ENCODE measurements at regions not wholly inside any gene's neighbourhood (a gene's known extent, or its start where the extent isn't known, plus 50 kb on each side); places are given as distances from the start of the nearest gene placed in this dataset.
"Not testable (repeated sequence)": the region's sequence is repeated elsewhere in the genome, so short reads cannot be mapped to it uniquely, and the experiment has no call there.

GRCh38 chr3:40876496-40876895, 322.8 kb upstream of the CTNNB1 start:
- in situ Hi-C loops (cut with HindIII; ENCODE audit: low sequenced_read_pairs), result no loop called here

DNA sequence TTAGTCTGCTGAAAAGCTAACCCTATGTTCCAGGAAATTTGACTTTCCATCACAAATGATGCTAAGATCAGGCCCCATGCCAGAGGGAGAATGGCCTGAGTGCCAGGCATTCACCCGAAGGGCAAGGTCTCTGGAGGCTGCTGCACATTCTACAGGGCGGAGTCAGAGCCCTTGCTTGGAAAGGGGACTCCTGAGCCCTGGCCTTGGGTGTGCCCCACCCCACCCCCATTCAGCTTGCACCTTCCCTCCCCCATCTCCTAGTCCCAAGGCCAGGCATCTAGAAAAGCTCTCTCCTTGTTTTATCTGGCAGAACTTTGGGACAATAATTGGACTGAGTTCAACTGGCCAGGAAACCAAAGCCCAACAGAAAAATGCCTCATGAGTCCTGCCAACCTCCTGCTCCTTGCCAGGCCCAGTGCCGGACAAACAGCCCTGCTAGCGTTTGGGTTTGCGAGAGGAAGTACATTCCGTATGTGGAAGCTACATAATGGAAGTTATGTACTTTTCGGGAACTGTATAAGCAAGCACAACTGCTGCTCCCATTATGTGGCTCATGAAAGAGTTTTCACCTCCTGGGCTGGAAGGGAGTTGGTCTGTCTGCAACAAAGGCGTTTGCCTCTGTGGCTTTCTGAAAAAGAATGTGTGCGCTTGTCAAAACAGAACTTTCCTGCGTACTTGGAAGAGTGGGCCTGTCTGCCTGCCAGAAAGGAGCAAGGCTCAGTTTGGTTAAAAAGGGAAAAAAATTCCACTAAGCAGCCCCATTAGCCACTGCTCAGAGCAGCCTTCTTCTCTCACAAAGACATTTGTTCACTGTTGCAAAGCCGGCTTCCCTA, 321.5 kb upstream of the CTNNB1 start:
- in situ Hi-C loops (cut with HindIII; ENCODE audit: low sequenced_read_pairs), result no loop called here

DNA sequence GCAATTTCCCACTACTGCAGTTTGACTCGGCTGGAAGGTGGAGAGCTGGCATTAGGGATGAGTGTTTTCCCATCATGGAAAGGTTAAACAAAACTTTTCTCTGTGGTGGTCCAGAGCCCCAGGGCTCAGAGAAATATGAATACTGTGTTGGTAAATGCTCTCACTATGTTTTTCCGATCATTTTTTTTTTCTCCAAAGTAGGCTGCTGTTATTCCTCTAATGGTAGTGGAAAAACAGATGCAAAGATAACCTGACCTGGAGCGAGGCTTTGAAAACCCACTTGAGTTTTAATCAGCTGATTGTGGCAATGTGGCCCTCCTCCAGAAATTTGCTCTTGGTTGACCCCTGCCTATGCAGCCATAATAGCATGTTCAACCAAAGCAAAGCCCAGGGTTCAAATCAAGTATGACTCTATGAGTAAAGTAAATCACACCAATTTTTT, 320.8 kb upstream of the CTNNB1 start:
- in situ Hi-C loops (cut with HindIII; ENCODE audit: low sequenced_read_pairs), result no loop called here

GRCh38 chr3:40885430-40885829, 313.9 kb upstream of the CTNNB1 start:
- in situ Hi-C loops (cut with HindIII; ENCODE audit: low sequenced_read_pairs), result no loop called here

- in situ Hi-C loops (cut with HindIII; ENCODE audit: low sequenced_read_pairs), result no loop called here
Observed at GRCh38 chr3:40886660-40887425, 312.5 kb upstream of the CTNNB1 start.

DNA sequence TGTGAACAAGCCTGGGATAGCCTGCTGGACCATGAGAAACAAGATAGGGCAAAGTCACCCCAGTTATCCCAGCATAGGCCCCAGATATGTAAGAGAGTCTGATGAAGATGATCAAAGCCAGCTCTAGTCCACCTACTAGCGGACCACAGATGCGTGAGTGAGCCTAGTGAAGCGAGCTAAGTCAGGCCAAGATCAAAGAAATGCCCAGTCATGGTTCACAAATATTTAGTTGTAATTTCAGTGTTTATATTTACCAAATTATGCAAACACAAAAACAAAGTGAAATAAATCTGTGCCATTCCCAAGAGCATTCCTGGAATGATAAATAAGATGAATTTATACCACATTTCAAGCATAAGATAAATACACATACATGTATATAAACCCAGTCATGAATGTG, 308.1 kb upstream of the CTNNB1 start:
- in situ Hi-C loops (cut with HindIII; ENCODE audit: low sequenced_read_pairs), result no loop called here

GRCh38 chr3:40895109-40895508, 304.2 kb upstream of the CTNNB1 start:
- in situ Hi-C loops (cut with HindIII; ENCODE audit: low sequenced_read_pairs), result no loop called here

DNA sequence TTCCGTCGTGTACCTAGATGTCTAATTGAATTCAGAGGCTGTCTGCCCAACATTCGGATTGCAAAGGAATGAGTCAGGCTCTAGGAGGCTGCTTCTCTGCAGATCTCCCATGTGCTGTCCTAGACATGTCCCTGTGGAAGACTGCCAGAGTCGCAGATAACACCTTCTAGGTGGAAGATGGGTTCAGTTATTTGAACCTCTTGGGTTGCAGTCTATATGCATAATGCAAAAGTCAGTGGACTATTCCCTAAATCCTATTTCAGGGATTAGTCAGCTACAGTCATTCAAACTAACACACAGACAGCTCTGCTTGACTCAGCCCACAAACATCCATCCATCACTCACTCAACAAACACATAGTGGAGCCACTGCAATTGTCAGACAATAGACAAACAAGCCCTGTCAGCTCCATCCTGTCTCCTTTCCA, 300.0 kb upstream of the CTNNB1 start:
- in situ Hi-C loops (cut with HindIII; ENCODE audit: low sequenced_read_pairs), result no loop called here

GRCh38 chr3:40901298-40901697, 298.0 kb upstream of the CTNNB1 start:
- in situ Hi-C loops (cut with HindIII; ENCODE audit: low sequenced_read_pairs), result no loop called here

- in situ Hi-C loops (cut with HindIII; ENCODE audit: low sequenced_read_pairs), result no loop called here
Observed at GRCh38 chr3:40901796-40902195, 297.5 kb upstream of the CTNNB1 start.

DNA sequence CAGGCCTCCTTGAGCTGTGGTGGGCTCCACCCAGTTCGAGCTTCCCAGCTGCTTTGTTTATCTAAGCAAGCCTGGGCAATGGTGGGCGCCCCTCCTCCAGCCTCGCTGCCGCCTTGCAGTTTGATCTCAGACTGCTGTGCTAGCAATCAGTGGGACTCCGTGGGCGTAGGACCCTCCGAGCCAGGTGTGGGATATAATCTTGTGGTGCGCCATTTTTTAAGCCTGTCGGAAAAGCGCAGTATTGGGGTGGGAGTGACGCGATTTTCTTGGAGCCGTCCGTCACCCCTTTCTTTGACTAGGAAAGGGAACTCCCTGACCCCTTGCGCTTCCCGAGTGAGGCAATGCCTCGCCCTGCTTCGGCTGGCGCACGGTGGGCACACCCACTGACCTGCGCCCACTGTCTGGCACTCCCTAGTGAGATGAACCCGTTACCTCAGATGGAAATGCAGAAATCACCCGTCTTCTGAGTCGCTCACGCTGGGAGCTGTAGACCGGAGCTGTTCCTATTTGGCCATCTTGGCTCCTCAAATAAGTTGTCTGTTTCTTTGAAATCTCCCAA, 291.3 kb upstream of the CTNNB1 start:
- in situ Hi-C loops (cut with HindIII; ENCODE audit: low sequenced_read_pairs), result not testable (repeated sequence)

DNA sequence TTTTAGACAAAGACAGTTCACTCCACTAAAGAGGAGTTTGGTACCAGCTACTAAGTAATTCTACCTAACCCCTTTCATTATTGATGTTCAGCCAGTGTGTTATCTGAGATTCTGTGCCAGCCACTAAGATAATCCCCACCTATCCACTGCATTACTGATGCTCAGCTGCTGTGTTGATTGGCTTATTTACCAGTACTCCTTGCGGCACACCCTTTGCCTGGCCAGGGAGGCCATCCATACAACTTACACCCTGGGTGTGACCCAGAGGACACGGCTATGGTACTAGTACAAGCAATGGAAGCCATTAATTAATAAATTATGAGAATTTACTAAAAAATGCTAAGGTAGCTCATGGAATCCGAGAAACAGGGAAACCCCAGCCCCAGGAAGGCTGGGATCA, 290.7 kb upstream of the CTNNB1 start:
- in situ Hi-C loops (cut with HindIII; ENCODE audit: low sequenced_read_pairs), result no loop called here

DNA sequence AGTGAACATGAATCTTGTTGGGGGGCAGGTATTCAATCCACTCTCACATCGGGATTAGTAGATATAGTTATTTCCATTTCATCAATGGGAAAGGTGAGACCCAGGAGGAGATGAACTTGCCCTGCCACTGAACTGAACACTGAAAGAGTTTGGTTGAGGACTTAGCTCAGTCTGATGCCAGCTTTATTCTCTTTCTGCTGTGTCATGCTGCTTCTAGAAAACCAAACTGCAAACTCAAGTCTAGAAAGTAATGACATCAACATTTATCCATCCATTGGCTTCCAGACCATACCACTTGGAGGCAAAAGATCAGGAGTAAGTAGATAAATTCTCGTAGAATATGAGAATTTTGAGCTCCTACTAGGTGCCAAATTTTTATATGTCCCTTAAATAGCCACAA, 288.0 kb upstream of the CTNNB1 start:
- in situ Hi-C loops (cut with HindIII; ENCODE audit: low sequenced_read_pairs), result no loop called here

GRCh38 chr3:40911928-40912327, 287.4 kb upstream of the CTNNB1 start:
- in situ Hi-C loops (cut with HindIII; ENCODE audit: low sequenced_read_pairs), result no loop called here

DNA sequence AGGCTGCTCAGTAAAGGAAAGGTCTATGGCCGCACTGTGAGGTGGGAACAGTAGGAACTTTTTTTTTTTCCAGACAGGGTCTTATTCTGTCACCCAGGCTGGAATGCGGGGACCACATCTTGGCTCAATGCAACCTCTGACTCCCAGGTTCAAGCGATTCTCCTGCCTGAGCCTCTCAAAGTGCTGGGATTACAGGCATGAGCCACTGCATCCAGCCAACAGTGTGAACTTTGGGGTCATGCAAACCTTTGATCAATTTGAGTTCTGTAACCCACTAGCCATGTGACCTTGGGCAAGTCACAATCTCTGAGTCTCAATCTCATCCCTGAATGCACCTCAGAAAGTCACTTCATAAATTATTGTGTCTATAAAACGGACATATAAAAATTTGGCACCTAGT, 286.8 kb upstream of the CTNNB1 start:
- in situ Hi-C loops (cut with HindIII; ENCODE audit: low sequenced_read_pairs), result no loop called here

DNA sequence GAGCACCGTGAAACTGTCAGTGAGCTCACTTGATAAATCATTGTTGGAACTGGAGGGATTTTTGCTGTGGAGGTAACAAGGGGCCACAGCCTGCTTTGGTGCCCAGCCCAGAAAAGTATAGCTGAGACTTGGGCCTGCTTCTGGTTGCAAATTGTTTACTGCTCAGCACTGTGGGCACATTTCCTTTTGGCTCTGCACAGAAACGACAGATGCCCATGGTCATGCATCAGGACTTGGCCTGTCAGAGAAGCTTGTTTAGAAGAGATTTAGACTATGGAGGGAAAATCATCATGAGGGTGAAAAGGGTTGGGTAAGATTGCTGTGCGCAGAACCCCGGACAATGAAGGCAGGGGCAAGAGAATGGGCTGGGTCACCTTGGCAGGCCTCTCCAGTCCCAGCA, 286.1 kb upstream of the CTNNB1 start:
- in situ Hi-C loops (cut with HindIII; ENCODE audit: low sequenced_read_pairs), result no loop called here

DNA sequence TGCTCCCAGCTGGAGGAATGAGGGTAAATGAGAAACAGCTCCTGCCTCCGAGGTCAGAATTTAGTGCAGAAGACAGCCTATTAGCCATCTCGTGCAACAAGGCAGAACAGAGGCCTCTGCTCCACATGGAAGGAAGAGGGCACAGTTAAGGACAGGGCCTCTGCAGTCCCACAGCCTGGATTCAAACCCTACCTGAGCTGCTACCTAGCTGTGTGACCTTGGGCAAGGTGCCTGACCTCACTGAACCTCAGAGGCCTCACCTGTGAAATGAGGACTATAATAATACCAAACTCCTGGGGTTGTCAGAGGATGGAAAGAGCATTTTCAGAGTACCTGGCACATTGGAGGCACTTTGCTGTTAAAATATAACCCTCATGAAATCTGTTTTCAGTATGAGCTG, 285.7 kb upstream of the CTNNB1 start:
- in situ Hi-C loops (cut with HindIII; ENCODE audit: low sequenced_read_pairs), result no loop called here

DNA sequence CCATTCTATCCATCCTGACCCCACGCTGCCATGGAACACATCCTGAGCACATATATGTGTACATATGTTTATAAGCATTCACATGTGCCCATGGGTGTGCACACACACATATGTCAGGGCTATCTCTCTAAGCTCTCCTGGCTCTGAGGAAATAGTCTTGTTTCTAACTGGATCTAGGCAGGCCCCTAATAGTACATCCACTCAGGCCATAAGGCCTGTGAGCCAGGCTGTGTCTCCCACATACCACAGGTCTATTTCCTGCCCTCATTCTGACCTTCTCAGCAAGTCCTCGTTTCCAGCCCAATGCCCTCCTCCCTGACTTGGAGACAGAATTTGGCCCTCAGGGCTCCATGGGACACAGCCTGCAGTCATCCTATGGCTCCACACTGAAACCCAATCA, 284.8 kb upstream of the CTNNB1 start:
- in situ Hi-C loops (cut with HindIII; ENCODE audit: low sequenced_read_pairs), result no loop called here

GRCh38 chr3:40915346-40915865, 283.9 kb upstream of the CTNNB1 start:
- in situ Hi-C loops (cut with HindIII; ENCODE audit: low sequenced_read_pairs), result no loop called here

DNA sequence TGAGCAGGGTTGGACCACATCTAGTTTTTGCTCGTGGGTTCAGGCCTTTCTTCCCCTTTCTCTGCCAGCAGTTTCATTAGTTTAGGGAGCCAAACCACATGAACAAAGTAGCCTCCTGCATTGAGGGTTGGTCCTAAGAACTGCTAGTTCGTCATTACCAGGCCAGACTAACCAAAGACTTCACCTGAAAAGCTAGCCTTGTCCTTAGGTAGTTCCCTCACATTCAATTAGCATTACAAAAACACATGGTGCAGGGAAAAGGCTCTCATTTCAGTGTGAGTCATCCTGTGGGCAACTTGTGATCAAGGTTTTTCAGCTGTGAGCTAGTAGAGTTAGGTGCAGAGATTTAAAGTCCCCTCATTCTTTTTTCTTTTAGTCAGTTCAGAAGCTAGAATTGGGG, 279.3 kb upstream of the CTNNB1 start:
- in situ Hi-C loops (cut with HindIII; ENCODE audit: low sequenced_read_pairs), result no loop called here

DNA sequence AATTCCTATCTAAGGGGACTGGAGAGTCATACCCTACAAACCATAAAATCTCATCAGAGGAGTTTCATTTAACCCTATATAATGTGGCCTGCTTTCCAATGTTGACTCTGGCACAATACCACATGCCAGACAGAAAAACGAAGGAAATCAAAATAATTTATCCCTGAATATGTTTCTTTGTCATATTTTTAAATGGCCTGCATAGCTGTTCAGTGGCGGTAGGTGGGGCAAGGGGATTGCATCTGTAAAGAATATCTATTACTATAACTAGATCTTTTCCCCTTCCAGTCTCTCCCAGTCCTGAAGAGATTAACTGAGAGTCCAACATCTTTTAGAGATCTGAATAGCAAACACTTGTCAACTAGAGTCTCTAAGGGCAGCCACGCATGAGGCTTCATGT, 278.1 kb upstream of the CTNNB1 start:
- in situ Hi-C loops (cut with HindIII; ENCODE audit: low sequenced_read_pairs), result no loop called here

DNA sequence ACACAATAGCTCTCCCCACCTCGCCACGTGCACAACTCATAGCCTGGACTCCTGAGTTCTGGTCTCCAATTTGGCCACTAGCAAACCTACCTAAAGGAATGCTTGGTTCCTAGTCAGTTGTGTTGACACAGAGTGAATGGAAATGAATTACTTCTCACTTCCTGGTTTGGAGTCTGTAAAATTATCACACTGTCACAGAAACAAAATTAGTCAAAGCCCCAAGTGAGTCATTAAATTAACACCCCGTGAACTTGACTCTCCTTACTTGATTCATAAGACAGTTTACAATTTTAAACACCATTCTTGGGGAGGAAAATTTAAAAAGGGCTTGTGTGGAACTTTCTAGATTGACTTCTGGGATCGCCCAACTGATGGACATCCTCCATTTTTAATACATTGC, 276.2 kb upstream of the CTNNB1 start:
- in situ Hi-C loops (cut with HindIII; ENCODE audit: low sequenced_read_pairs), result no loop called here
